ENCODE measurements at regions not wholly inside any gene's neighbourhood (a gene's known extent, or its start where the extent isn't known, plus 50 kb on each side); places are given as distances from the start of the nearest gene placed in this dataset.

DNA sequence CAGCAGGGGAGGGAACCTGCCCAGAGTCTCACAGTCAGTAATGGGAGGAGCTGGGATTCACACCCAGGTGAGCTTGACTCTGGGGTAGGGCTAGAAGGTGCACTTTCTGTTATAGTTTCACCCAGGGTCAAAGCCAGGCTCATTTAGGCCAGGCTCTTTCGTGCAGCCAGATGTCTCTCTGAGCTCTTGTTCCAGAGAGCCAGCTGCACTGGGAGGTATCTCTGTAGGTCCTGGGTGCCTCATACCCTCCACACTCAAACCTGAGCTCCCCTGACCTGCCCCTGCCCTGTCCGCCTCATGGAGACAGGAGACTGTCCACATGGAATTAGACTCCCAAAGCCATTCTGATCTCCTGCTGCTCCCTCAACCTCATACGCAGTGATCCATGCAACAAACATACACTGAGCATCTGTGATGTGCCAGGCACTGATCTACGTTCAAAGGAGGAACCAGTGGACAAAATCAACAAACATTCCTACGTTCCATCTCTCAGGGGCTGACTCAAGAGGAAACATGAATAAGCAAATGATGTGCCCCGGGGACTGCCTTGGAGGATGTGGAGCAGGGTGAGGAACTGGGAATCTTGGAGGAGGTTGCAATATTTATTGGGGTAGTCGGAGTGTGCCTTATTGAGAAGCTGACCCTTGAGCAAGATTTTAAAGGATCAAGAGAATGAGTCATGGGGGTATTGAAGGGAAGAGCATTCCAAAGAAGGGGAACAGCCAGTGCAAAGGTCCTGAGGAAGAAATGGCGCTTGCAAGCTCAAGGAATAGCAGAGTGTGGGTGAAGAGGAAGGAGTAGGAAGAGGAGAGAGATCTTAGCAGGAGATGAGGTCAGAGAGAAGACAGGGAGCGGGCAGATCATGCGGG lies 71.3 kb upstream of the TOX2 start:
- no peak overlapping the region for H3K4me3 ChIP-seq (replicated peaks; ENCODE audit: low read depth, low read length)
- DNase-seq (ENCODE audit: low read depth): peak; percentile 88
- TF ChIP-seq, protein P1, sequence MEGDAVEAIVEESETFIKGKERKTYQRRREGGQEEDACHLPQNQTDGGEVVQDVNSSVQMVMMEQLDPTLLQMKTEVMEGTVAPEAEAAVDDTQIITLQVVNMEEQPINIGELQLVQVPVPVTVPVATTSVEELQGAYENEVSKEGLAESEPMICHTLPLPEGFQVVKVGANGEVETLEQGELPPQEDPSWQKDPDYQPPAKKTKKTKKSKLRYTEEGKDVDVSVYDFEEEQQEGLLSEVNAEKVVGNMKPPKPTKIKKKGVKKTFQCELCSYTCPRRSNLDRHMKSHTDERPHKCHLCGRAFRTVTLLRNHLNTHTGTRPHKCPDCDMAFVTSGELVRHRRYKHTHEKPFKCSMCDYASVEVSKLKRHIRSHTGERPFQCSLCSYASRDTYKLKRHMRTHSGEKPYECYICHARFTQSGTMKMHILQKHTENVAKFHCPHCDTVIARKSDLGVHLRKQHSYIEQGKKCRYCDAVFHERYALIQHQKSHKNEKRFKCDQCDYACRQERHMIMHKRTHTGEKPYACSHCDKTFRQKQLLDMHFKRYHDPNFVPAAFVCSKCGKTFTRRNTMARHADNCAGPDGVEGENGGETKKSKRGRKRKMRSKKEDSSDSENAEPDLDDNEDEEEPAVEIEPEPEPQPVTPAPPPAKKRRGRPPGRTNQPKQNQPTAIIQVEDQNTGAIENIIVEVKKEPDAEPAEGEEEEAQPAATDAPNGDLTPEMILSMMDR (IDR thresholded peaks at IDR 0.05; ENCODE audit: low read length, missing control alignments): no peak

DNA sequence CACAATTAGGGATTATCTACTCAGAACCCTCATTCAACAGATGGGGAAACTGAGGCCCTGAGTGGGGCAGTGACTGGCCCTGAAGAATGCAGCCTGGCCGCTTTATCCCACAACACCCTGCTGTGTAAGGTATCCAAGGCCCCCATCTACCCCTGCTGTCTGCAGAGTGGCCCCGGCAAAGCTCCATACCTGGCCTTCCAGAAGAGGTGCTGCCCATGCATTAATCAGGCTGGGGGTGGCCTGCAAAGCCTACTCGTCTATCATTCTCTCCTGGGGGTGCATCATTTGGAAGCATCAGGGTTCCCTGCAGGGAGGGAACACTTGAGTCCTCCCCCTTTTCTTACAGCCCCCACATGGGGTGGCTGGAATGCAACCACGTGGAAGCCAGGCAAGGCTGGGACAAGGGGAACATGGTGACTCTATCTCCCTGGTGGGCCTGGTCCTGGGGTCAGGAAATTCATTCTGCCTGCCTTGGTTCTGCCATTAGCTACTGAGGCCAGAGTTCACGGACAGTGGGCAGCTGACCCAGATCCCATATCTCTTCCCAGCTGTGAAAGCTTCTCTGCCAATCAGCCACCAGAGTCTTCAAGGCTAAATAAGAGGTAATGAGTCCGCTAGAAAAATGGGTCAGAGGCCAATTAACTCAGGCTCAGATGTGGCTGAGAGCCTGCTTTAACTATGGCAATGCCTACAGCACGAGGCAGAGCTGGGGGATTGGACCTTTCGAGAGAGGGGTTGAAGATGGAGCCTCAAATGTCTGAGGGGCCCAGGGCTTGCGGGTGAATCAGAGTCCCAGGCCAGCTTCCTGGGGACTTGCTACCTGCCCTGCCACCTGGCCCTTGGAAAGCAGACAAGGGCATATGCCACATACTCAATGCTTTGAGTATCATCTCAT lies 72.3 kb upstream of the TOX2 start:
- TF ChIP-seq, protein P1 (IDR thresholded peaks at IDR 0.05; ENCODE audit: low read length, missing control alignments): no peak
- no peak for DNase-seq (ENCODE audit: low read depth)
- no peak overlapping the region for H3K4me3 ChIP-seq (replicated peaks; ENCODE audit: low read depth, low read length)

DNA sequence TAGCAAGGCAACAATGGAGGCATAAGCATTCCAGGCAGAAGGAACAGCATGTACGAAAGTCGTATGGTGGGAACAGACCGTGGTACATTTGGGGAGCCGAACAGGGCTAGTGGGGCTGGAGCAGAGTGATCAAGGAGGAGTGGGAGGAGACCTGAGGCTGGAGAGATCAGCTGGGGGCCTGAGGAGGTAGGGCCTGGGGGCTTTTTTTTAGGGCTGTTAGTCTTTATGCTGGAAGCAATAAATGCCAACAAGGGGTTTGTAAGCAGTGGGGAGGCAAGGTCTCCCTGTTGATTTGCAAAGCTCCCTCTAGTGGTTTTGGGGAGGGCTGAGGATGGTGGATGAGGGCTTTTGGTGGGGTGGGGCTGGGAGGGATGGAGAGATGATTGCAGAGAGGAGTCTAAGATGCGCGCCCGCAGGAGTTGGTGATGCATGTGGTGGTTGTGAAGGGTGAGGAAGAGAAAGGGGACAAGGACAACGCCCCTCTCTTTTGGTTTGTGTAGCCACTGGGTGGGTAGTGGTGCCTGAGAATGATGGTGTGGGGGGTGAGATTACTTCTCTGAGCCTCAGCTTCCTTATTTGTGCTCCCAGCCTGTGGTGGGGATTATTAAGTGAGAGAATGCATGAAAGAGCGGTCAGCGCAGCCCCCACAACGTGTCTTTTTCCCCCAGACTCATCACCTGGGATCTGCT lies 74.1 kb upstream of the TOX2 start:
- peak; percentile 27 for DNase-seq (ENCODE audit: low read depth)
- H3K4me3 ChIP-seq (replicated peaks; ENCODE audit: low read depth, low read length): no peak overlapping the region
- TF ChIP-seq, protein P1 (IDR thresholded peaks at IDR 0.05; ENCODE audit: low read length, missing control alignments): peak; percentile 42

DNA sequence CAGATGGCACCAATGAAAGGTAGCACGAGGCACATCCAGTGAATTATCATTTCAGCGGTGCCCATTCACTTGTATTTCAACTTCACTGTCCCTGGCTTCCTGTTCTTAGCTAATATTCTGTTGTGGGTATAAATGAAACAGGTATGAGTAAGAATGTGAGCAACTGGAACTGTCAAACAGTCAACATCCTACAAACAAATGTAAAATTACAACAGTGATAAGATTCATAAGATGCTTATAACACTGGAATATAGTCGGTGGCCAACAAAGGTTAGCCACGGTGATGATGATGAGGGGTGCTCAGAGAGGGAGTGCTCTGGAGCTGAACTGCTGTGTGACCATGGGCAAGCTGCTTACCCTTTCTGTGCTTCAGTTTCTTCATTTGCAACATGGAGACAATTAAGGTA lies 74.9 kb upstream of the TOX2 start:
- no peak for DNase-seq (ENCODE audit: low read depth)
- no peak overlapping the region for H3K4me3 ChIP-seq (replicated peaks; ENCODE audit: low read depth, low read length)
- TF ChIP-seq, protein P1 (IDR thresholded peaks at IDR 0.05; ENCODE audit: low read length, missing control alignments): no peak

DNA sequence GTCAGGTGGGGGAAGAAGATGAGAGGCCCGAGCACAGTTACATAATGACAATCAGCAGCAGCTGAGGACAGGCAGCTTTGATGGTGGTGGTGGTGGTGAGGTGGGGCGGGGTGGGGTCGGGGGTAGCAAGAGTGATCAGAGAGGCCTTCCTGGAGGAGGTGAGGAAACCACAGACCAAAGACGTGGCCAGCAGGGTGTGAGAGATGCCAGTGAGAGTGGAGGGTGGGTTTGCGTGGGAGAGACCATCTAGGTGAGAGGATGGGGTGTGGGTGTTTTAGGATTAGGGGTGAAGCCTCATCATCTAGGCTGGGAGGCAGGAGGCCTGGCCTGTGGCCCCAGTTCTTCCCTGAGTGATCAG lies 76.0 kb upstream of the TOX2 start:
- no peak for DNase-seq (ENCODE audit: low read depth)
- TF ChIP-seq, protein P1 (IDR thresholded peaks at IDR 0.05; ENCODE audit: low read length, missing control alignments): no peak
- H3K4me3 ChIP-seq (replicated peaks; ENCODE audit: low read depth, low read length): no peak overlapping the region

DNA sequence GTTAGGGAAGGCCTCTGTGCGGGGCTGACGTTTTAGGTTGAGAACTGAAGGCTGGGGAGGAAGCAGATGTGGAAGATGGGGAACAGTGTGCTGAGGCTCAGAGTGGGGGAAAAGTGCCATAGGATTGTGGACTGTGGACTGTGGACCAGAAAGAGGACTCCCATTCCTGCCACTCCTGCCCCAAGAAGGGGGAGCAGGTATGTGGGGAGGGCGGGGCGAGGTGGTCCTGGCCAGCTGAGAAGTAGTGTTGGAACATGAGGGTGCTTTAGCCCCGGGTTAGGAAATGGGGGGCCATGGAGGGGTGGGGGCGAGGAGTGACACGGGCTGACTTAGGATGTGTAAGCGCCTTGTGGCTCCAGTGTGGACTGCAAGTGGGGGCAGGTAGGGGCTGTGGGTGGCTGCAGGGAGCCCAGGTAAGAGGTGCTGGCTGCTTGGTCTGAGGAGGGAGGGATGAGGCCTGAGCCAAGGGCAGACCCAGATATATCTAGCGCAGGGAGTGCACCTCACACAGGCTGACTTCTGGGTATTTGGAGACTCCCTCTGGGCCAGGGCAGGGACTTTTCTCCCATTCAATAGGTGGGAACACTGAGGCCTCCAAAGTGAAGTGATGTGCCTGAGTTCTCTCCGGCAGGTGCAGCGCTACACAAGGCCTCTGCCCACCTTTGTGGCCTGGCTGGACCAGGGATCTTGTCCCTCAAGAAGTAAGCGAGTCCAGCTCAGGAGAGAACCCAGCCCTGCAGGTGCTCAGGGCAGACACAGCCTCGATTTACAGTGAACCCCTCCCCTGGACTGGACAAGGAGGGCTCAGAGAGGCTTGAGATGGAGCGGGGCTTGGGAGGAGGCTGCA lies 76.6 kb upstream of the TOX2 start:
- no peak overlapping the region for H3K4me3 ChIP-seq (replicated peaks; ENCODE audit: low read depth, low read length)
- no peak for DNase-seq (ENCODE audit: low read depth)
- TF ChIP-seq, protein P1 (IDR thresholded peaks at IDR 0.05; ENCODE audit: low read length, missing control alignments): no peak
